Left lung (tissue), 4 donors: ENCODE measurements at regions not wholly inside any gene's neighbourhood (a gene's known extent, or its start where the extent isn't known, plus 50 kb on each side); places are given as distances from the start of the nearest gene placed in this dataset.

Experiments used
- ATAC-seq: fragments of 200-7000 bp; cut with Tn5 transposase; one replicate; pipeline ENCODE4 v1.9.1; 2020; ENCODE audit warnings: moderate library complexity
- DNase-seq, 4 donors: peaks; one replicate each; pipeline ENCODE4 v3.0.0-alpha.2; 2013 to 2020
- H3K27ac ChIP-seq, 2 donors: fragments of 200-600 bp; sonication (generic) in 1 of 2; one replicate each; pipeline versions ENCODE4 v1.5.0 to v1.8.0; 2020 to 2021
- H3K27me3 ChIP-seq, 2 donors: fragments of 200-600 bp; sonication (generic) in 1 of 2; one replicate each; pipeline versions ENCODE4 v1.5.0 to v1.8.0; 2020 to 2021
- H3K36me3 ChIP-seq, 2 donors: fragments of 200-600 bp; sonication (generic) in 1 of 2; one replicate each; pipeline versions ENCODE4 v1.5.0 to v1.8.0; 2020 to 2021
- H3K4me1 ChIP-seq, 2 donors: fragments of 200-600 bp; one replicate each; pipeline ENCODE4 v1.8.0; 2021
- H3K4me3 ChIP-seq, 2 donors: fragments of 200-600 bp; sonication (generic) in 1 of 2; one replicate each; pipeline versions ENCODE4 v1.5.0 to v1.8.0; 2020 to 2021; ENCODE audit warnings: mild to moderate bottlenecking in 1 of 2
- H3K9me3 ChIP-seq, 2 donors: fragments of 200-600 bp; sonication (generic) in 1 of 2; one replicate each; pipeline versions ENCODE4 v1.5.0 to v1.8.0; 2020 to 2021
- intact Hi-C, 2 donors: fragments of 100-400 bp; cut with DNase I; formaldehyde crosslinking; loops; one replicate each; pipeline versions ENCODE4 v1.11.2 to v1.14.2; 2022
- TF ChIP-seq, protein P1 (sequence below), 2 donors: fragments of 200-600 bp; sonication (generic) in 1 of 2; IDR thresholded peaks; one replicate each; pipeline versions ENCODE4 v1.5.0 to v1.8.0; 2021; ENCODE audit warnings: antibody characterized with exemption in 2 of 2
- donor health status: DM: no; HTN: yes; CAD: no.
- donor health status: DM: no; HTN: no; CAD: no.

DNA sequence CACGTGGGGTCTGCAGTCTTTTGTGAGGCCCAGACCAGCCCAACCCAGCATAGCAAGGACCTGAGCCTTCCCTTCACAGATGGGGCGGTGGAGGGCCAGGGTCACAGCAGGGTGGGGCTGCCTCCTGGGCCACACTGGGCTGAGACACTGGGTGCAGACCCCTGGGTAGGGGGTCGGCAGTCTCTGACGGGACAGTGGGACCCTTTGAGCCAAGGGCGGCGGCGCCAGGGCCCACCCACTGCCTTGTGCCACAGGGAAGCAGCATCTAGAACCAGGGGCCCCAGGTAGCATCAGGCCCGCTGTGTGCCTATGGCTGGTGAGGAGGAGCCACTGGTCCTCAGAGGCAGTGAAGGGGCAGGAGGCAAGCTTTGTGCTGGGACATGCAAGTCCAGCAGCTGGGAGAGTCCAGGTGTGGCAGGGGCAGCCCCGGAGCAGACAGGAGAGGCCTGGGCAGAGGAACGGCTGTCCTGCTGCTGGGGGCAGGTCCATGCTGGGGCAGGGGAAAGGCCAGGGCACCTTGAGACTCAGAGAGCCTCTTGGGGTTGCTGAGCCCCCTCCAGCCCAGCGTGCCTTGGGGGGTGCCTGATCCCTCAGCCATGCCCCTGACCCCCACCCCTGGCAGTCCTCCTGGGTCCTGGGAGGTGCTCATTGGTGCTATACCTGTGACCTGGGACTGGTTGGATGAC lies 131.3 kb upstream of the NKX1-1 start:
- peak in 1 of 4 donors; percentile 55 for DNase-seq
- TF ChIP-seq, protein P1, sequence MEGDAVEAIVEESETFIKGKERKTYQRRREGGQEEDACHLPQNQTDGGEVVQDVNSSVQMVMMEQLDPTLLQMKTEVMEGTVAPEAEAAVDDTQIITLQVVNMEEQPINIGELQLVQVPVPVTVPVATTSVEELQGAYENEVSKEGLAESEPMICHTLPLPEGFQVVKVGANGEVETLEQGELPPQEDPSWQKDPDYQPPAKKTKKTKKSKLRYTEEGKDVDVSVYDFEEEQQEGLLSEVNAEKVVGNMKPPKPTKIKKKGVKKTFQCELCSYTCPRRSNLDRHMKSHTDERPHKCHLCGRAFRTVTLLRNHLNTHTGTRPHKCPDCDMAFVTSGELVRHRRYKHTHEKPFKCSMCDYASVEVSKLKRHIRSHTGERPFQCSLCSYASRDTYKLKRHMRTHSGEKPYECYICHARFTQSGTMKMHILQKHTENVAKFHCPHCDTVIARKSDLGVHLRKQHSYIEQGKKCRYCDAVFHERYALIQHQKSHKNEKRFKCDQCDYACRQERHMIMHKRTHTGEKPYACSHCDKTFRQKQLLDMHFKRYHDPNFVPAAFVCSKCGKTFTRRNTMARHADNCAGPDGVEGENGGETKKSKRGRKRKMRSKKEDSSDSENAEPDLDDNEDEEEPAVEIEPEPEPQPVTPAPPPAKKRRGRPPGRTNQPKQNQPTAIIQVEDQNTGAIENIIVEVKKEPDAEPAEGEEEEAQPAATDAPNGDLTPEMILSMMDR (IDR thresholded peaks at IDR 0.05) = no peak

DNA sequence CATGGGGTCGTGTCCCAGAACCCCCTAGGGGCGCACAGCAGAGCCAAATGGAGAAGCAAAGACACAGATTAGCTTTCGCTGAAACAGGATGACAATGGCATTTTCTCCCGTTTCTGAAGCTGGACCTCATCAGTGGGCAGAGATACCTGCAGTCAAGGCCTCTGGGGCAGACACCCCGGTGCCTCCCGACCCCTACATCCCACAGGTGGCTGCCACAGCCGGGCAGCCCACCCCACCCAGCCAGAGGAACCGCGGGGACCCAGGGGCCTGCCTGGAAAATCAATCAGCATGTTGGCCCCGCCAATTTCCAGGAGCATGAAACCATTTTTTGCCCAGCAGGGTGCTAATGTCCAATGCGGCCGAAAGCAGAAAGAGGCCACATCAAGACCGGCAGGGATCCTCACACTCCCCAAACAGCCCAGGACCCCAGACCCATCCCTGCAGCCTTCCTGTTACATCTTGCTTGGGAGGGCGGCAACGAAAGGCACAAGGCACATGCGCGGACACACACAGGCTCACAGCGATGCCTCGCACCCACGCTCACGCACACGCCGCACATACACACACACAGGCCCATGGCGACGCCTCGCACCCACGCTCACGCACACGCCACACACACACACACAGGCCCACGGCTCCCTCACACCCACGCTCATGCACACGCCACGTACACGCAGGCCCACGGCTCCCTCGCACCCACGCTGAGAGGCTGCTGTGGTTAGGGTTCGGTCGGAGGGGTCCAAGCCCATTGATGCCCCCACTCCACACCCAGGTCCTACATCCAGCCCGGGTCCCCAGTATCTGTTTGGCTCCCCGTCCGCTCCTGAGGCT lies 130.6 kb upstream of the NKX1-1 start:
- DNase-seq (peak in 1 of 4 donors; percentile 55), ATAC-seq (no peak)
- Histone ChIP-seq H3K36me3 (no peaks in the 10 kb centered on the region), H3K4me3 (no peak overlapping the region), H3K27ac (no peak overlapping the region), H3K27me3 (peaks cover 4 to 35% of the 10 kb centered on the region in 2 donors), H3K4me1 (no peaks in the 10 kb centered on the region), H3K9me3 (no peaks in the 10 kb centered on the region)
- TF ChIP-seq, protein P1 (IDR thresholded peaks at IDR 0.05) = no peak
- intact Hi-C loops = no loop called here

More for the DNA sequence above, 131.3 kb upstream of the NKX1-1 start:
- Histone ChIP-seq H3K4me3 (no peak overlapping the region), H3K9me3 (no peaks in the 10 kb centered on the region), H3K27ac (no peak overlapping the region), H3K4me1 (peaks cover 0 to 1% of the 10 kb centered on the region in 2 donors), H3K36me3 (no peaks in the 10 kb centered on the region), H3K27me3 (peaks cover 4 to 27% of the 10 kb centered on the region in 2 donors)
- no peak for ATAC-seq
- intact Hi-C loops = no loop called here

DNA sequence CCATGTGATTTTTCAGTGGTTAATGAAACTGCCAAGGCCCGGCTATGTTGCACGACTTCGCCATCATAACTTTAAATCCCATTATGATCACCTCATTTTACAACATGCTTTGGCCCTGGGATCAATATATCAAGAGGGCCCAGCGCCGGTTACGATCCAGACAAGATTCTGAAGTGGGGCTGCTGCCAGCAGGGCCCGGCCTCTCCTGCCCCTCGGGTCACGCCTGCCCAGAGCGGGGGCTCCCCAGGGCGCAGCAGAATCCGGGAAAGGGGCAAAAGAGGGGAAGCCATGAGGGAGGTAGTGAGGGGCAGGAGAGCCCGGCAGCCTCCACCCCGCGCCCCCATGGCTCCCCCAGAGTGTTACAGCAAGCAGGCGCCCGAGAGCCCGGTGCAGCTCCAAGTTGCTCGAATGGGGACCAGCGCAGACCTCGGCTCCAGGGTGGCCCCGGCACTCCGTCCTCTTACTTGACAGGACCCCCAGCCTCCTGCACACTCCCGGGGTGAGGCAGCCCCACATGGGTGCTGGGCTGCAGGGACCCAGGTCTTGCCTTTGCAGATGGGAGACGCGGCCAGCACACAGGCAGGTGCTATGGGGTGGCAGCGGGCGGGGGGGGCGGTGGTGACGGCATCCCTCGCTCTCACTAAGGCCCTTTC lies 129.8 kb upstream of the NKX1-1 start:
- H3K9me3 ChIP-seq = no peaks in the 10 kb centered on the region
- DNase-seq (peak in 1 of 4 donors; percentile 62), ATAC-seq (no peak)
- H3K27ac ChIP-seq = no peak overlapping the region
- H3K4me1 ChIP-seq = no peaks in the 10 kb centered on the region
- H3K27me3 ChIP-seq = peaks cover 4 to 39% of the 10 kb centered on the region in 2 donors
- no peaks in the 10 kb centered on the region for H3K36me3 ChIP-seq
- TF ChIP-seq, protein P1 (IDR thresholded peaks at IDR 0.05) = no peak
- intact Hi-C loops = no loop called here
- H3K4me3 ChIP-seq = no peak overlapping the region

DNA sequence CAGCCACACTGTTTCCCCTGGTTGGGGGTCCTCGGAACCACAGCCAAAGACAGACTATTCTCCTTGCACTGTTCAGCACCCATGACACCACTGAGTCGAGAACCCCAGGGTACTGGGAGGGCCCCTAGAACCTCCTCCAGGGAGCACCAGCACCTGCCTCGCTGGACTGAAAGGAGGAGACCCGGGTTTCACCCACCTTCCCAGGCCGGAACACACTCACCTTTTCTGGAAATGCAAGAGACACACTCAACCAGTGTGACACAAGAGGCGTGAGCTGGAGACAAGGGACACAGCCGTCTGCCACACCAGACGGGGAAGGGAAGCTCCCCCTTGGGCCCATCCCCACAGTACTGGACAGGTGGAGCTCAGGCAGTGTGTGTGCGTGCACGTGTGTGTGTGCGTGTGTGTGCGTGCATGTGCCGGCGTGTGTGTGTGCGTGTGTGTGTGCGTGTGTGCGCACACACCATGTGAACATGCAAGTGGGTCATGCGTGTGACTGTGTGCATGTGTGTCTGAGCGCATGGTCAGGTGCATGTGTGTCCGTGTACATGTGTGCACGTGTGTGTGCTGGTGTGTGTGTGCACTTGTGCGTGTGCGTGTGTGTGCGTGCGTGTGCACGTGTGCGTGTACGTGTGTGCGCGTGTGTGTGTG lies 128.8 kb upstream of the NKX1-1 start:
- no peak overlapping the region for H3K27ac ChIP-seq
- intact Hi-C loops = no loop called here
- TF ChIP-seq, protein P1 (IDR thresholded peaks at IDR 0.05) = no peak
- peaks cover 4 to 48% of the 10 kb centered on the region in 2 donors for H3K27me3 ChIP-seq
- H3K4me3 ChIP-seq = no peak overlapping the region
- H3K9me3 ChIP-seq = no peaks in the 10 kb centered on the region
- DNase-seq (peak in 1 of 4 donors; percentile 41), ATAC-seq (no peak)
- H3K36me3 ChIP-seq = no peaks in the 10 kb centered on the region
- H3K4me1 ChIP-seq = no peaks in the 10 kb centered on the region
